ENCODE measurements at regions not wholly inside any gene's neighbourhood (a gene's known extent, or its start where the extent isn't known, plus 50 kb on each side); places are given as distances from the start of the nearest gene placed in this dataset.

DNA sequence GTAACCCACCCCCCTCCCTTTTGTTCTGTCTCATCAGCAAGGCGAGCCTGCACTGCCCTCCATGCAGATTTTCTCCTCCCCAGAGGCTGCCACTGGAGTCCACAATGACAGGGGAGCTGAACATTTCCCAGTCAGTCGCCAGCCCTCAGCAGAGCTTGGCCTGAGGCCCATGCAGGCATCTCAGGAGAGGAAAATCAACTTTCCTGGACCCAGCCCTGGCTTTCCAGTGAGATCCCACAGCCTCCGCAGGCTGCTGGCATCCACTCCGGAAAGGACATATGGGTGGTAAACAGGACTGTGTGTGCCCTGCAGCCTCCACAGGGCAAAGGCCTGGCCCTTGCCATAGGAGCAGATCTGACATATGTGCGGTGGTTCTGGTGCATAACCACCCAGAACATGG, 253.8 kb downstream of the TNS1 start:
- no peak for DNase-seq (ENCODE audit: extremely low read depth, low read depth, low spot score)

DNA sequence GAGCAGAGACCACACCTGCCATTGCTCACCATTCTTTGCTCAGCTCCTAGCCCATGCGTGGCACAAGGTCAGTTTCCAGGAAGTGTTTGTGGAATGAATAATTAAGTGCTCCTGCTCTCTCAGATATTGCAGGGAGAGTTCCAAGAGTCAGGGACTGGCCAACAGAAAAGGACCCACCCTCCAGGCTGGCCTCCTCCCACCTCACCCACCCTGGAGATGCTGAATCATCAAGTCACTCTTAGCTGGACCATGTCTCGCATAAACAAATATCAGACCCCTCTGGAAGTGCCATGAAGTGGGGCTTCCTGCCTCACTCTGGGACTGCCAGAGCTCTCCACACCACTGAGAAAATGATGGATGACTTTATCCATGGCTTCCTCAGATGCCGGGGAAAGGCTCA, 256.0 kb downstream of the TNS1 start:
- no peak for DNase-seq (ENCODE audit: extremely low read depth, low read depth, low spot score)

DNA sequence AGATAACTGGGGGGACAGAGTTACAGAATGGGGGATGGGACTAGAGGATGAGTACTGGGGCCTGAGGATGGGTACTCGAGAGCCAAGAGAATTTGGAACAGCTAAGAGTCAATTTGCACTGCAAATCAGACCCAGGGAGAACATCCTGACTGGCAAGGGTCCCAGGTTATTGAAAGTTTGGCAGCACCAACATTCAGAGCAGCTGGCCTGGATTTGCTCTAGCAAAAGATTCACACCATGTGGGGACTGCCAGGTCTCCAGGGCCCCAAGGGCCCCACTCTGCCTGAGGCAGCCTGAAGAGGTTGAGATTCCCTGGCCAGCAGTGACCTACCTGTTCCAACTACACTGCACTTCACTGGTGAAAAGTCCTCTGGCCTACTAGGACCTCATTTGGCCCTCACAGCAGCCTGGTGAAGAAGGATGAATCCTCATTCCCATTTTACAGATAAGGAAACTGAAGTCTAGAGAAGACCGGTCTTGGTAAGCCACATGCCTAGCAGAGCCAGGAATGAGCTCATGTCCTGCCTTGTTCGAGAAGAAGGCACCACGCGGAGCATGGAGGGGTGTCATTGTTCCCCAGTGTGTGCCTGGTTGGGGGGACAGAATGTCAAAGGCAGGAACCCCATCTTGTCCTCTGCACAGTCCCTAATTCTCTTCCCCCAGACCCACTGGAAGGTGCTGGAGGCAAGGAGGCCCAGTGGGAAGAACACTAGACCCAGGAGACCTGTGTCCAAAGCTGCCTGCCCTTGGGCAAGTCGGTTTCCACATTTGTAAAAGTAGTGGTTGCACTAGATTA, 258.6 kb downstream of the TNS1 start:
- no peak for DNase-seq (ENCODE audit: extremely low read depth, low read depth, low spot score)

DNA sequence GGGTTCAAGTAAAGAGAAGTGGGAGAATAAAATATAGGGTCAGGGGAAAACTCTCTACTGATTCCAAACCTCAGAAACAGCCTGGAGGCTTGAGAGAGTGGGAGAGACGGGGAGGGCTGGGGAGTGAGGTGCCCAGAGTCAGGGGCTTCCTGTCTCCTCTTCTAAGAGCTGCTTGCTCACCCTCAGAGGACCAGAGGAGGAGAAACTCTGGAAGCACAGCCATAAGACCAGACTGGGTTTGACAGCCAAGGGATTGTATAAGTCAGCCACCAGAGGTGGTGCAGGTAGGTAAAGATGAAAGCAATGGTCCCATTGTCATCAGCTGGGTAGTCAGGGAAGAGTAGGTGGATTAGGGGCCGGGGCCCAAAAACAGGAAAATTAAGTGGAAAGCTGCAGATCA, 259.4 kb downstream of the TNS1 start:
- no peak for DNase-seq (ENCODE audit: extremely low read depth, low read depth, low spot score)

DNA sequence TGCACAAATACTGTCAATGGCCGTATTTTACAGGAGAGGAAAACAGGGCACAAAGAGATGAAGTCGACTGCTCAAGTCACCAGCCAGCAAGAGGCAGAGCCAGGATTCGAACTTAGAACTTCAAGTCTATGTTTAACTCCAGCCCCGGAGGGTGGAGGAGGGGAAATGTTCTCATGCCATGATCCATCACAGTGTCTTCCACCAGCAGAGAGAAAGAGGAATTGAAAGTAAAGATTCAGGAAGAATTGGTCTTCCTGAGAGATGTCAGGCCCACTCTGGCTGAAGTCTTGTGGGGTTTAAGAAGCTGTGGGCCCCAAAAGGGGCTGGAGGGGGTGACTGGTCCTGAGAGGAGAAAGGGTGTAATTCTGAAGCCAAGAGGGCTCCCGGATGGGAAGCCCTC, 260.0 kb downstream of the TNS1 start:
- no peak for DNase-seq (ENCODE audit: extremely low read depth, low read depth, low spot score)

DNA sequence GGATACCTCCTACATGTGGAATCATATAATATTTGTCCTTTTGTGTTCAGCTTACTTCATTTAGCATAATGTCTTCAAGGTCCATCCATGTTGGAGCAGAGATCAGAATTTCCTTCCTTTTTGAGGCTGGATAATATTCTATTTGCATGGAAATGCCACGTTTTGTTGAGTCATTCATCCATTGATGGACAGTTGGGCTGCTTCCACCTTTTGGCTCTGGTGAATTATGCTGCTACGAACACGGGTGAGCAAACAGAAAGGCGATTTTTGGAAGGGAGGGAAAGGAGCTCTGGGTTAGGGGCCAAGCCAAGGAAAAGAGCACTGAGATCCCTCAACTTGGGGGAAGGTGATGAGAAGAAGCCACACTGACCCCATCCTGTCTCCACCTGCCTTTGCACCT, 260.5 kb downstream of the TNS1 start:
- DNase-seq (ENCODE audit: extremely low read depth, low read depth, low spot score): no peak

DNA sequence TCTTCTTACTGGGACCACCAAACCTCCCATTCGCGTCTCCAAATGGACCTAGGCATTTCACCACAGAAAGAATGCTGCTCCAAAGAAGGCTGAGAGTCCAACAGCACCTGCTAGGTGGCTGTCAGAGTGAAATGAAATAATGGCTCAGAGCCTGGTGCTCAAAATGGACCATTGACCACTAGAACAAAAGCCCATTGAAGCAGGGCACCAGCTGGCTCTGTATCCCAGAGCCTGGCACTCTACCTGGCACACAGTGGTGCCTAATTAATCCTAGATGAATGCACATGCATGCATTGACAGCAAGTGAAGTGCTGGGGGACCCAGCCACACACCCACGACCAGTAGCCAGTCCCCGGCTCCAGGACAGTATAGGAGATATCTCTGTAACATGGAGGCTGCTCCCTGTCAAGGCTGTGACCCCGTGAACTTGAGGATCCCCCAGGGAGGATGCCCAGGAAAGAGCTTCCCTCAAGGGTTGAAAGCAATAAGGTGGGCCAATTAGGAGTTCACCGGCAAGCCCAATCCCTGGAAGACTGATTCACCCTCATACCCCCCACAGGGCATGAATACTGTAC, 261.3 kb downstream of the TNS1 start:
- no peak for DNase-seq (ENCODE audit: extremely low read depth, low read depth, low spot score)

DNA sequence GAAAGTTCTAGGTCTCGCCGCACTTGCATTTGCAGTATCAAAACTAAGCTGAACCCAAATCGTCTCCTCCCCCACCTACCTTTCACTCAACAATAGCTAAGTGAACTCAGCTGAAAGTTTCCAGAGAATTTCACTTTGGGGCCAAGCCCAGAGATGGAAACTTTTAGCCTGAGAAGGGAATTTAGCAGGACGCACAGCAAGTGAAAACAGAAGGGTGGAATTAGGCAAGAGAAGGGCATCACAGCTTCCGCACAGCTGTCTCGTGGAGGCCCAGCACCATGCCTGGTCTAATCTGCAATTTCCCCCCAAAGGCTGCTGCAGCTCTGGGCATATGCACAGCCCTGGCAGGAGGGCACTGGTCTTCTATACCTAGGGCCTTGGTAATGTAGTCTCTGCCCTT, 262.0 kb downstream of the TNS1 start:
- no peak for DNase-seq (ENCODE audit: extremely low read depth, low read depth, low spot score)

DNA sequence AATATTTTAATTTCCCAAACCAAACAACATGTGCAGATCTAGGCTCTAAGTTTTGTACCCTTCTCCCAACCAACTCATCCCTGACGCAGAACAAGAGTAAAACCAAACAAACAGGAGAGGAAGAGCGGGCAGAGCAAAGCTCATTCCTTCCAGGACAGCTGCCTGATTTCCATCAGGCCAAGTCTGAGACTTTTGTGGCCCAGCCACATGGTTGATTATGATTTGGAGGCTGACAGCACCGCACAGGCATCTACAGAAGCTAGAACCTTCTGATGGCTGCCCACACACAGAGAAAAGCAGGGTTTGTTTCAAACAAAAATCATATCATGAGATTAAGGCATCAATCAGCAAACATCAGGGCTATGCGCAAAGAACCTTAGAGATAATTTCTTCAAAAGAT, 262.6 kb downstream of the TNS1 start:
- DNase-seq (ENCODE audit: extremely low read depth, low read depth, low spot score): no peak

DNA sequence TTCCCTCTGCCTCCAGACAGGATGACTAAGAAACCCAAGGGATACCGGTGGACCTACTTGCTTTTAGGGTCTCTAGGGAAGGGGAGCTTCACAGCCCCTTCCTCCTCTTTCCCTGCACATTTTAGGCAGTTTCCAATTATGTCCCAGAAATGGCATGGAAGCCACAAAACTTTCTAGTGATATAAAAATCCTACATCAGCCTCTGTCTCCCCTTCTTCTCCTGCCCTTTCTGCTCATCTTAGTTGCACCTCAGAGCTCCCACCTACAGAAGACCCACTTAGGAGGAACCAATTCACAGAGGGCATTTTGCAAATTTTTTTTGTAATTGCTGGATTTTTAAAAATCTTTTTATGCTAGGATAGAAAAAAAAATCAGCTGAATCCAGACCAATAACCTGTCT, 263.1 kb downstream of the TNS1 start:
- DNase-seq (ENCODE audit: extremely low read depth, low read depth, low spot score): no peak

DNA sequence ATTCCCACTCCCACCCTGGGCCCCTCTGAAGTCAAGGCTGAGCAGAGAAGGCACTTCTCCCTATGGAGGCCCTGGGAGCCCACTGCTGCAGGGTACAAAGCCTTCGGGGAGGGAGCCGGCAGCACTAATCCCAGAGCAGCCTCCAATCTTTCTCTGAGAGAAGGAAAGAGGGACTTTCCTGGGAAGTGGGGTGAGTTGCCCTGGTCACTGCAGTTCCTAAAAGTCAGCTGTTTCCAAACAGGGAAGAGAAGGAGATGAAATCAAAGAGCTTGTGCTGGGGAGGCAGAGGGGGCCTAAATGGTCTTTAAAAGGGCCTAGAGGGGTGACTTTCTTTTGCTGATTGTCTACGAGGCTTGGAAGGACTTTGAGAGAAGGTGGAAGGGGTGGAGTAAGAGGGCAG, 264.7 kb downstream of the TNS1 start:
- no peak for DNase-seq (ENCODE audit: extremely low read depth, low read depth, low spot score)

DNA sequence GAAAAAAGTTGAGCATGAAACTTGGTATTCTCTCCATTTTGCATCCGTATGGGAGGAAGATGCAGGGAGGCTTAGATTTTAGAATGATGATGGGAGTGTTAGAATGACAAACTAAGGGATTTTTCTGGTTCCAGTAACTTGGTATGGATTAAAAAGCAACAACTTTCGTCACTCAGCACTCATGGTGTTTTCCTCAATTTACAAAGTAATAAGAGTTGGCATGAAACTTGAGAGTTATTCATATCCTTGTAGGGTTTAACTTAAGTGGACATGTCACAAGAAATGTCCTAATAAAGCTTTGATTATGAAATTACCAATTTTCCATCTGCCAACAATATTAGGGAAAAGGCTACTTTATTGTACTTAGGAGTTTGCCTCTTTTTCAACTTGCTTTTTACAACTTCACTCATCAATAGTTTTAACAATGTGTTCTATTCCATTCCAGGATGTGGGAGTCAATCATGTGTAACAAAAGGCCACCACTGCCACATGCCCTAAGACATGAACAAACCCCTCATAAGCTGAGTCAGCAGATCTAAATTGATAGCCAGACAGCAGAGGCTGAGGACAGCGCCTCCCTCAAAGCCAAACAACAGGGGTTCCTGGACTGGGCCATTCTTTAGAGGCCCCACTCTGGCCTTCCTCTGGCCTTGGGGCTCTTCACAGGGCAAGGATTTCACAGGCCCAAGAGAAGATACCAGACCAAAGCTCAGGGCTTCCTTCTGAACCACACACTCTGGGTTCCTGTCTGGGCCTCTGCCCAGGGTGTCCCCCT, 265.8 kb downstream of the TNS1 start:
- DNase-seq (ENCODE audit: extremely low read depth, low read depth, low spot score): no peak

DNA sequence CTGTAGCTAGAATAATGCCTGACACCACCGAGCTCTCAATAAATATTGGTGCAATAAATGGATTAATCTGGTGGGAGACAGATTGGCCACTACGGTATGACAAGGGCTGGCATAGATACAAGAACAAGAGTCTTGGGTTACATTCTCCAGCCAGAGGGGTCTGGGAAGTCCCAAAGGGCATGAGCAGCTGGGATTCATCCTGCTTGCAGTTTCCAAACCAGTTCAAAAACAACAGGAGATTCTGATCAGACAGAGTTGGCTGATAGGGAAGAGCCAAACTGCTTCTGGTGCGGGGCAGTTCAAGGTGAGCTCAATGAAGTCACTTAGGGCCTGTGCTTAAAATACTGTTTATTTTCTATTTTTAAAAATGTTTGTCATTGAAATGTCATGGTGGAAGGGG, 266.9 kb downstream of the TNS1 start:
- DNase-seq (ENCODE audit: extremely low read depth, low read depth, low spot score): no peak

DNA sequence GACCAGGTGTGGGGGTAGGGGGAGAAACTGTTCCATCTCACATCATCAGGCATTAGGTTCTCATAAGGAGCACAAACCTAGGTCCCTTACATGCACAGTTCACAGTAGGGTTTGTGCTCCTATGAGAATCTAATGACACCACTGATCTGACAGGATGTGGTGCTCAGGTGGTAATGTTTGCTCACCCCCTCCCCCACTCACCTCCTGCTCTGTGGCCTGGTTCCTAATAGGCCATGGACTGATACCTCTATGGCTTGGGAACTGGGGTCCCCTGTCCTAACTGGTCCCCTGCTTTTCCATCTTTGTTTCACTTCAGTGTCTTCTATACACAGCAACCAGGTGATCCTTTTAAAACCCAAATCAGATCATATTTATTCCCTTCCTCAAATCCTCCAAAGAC, 267.8 kb downstream of the TNS1 start:
- DNase-seq (ENCODE audit: extremely low read depth, low read depth, low spot score): no peak

DNA sequence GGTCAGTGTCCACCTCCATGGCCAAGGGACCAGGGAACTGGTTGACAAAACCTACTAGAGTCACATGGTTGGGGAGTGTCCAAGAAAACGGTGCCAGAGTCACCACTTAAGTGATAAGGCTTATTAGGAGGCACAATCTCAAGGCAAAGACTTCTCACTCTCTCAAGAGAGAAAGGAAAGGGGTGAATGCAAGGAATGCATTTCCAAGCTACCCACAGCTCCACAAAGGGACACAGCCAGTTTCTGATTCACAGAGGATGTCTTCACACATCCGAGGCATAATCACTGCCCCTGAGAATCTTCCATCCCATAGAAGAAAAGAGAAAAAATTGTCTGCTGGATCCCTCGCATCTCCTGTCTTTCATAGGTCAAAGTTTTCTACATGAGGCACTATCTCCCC, 269.3 kb downstream of the TNS1 start:
- no peak for DNase-seq (ENCODE audit: extremely low read depth, low read depth, low spot score)

DNA sequence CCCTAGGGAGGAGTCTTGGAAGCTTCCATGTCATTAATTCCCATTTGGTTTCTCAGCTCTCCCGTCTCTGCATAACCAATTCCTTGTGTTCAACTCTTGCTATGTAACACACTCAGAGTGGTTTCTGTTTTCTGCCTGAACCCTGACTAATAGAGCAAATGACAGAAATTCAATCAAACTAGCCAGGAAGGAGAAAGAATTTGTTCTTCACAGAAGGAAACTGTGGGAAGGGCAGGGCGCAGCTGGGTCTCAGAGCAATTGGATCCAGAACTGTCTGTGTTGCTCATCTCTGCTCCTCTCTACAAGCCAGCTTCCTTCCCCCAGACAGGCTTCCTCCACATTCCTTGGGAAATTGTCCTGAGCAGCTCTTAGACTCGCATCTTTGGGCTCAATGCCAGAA, 269.8 kb downstream of the TNS1 start:
- no peak for DNase-seq (ENCODE audit: extremely low read depth, low read depth, low spot score)

DNA sequence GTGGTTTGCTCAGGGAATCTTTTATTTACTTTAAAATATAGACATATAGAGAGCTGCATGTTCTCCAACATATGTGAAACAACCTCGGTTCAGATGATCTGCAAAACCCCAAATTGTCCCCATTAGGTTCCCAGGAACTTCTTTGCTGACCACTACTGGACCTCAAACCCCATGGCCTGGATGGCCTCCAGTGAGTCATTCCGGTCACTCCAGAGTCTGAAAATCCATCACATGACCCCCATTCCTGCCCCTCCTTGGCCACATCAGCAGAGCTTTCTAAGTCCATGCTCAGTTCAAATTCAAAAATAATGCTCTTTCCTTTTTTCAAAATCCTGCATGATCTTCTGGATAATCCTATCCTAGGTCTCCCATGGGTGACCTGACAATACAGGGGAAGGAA, 271.0 kb downstream of the TNS1 start:
- DNase-seq (ENCODE audit: extremely low read depth, low read depth, low spot score): no peak

DNA sequence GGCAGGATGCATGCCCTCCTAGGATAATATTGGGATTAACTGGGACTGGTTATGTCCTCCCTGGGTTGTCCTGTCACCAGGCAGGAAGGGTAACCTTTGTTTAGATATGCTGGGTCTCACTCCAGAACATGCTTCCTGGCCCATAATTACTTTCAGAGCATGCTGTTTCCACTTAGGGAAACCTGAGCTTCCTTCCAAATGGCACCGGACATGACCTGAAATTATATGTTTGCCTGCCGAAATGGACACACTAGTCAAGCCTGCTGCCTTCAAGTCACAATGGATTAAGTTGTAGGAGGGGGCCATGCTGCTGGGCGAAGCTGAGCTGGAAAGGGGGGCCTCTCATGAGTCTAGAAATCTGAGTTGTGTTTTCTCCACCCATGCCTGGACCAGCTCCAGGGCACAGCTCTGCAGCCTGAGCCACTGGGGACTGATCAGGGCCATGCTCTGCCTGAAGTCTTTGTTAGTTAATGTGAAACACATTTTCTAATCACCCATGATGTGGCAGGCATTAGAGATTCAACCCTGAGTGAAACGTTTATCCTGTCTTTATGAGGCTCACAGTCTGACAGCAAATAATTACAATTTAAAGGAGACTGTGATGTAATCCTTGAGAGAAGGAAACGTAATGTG, 273.3 kb downstream of the TNS1 start:
- no peak for DNase-seq (ENCODE audit: extremely low read depth, low read depth, low spot score)

DNA sequence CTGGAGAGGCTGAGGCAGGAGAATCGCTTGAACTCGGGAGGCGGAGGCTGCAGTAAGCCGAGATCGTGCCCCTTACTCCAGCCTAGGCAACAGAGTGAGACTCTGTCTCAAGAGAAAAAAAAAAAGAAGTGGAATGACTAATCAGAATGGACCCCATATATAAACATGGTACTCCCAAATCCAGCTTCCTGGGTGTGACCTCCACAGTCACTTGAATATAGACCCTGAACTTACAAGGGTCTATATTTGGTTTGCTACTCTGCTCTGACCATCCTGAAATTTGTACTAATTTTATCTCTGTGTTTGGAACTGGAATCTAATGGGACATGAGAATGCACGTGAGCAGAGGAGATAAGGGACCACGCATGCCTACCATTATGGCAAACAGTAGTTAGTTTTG, 275.0 kb downstream of the TNS1 start:
- DNase-seq (ENCODE audit: extremely low read depth, low read depth, low spot score): no peak

DNA sequence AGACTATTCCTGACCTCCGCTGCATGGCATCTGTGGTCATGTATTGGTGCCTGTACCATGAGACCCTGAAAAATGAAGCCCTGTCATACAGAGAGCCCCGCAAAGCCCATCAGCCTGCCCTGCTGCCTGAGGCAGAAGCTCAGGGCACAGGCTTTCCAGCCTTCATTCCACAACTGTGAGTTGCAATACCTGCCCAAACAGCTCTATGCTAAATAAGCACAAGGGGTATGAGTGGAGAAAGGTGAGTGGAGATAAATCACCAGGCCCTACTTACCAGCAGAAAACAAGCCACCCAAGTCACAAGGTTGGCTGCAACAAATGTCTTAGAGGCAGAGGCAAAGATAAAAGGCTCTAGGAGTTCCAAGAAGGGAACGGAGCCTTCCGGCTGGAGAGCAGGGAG, 277.4 kb downstream of the TNS1 start:
- no peak for DNase-seq (ENCODE audit: extremely low read depth, low read depth, low spot score)

DNA sequence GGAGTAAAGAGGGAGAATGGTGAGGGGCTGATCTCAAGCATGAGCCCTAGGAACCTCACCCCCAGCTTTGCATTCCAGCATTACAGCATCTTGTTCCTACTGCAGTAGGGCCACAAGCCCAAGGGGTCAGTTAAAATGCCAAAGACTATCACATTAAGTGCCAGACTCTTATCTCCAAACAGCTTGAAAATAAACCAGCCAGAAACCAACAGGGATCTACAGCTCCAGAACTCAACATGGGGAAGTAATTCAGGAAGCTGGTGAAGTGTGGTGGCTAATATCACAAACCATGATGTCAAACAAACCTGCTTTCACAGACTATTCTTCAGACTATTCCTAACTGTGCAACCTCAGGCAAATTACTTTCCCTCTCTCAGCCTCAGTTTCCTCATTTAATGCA, 278.3 kb downstream of the TNS1 start:
- DNase-seq (ENCODE audit: extremely low read depth, low read depth, low spot score): no peak

DNA sequence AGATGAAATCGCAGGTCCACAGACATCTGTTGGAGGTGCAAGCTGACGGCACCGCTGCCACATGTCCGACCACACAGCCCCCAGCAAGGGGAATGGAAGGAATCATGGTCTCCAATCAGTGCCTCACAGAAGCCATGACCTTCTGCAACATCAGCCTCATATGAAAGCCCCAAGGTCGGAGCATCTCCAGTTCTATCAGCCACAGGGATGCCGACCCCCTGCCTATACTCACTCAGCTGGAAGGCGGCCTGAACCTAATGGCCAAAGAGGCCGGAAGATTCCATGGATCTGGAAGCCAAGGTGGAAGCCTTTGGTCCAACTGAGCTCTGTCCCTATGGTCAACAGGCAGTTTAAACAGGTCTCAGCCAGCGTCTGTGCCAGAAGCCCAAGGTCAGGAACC, 278.8 kb downstream of the TNS1 start:
- no peak for DNase-seq (ENCODE audit: extremely low read depth, low read depth, low spot score)
